ENCODE measurements at regions not wholly inside any gene's neighbourhood (a gene's known extent, or its start where the extent isn't known, plus 50 kb on each side); places are given as distances from the start of the nearest gene placed in this dataset.

- TF ChIP-seq CHD1 (IDR thresholded peaks at IDR 0.05; ENCODE audit: low read depth, low read length) (no peak), ATF3 (IDR thresholded peaks at IDR 0.05; ENCODE audit: insufficient read depth, low read depth, low read length) (no peak), CBX5 (IDR thresholded peaks at IDR 0.05; ENCODE audit: low read depth, low read length) (no peak), POU5F1 (IDR thresholded peaks at IDR 0.05; ENCODE audit: low read depth, low read length) (no peak), BRCA1 (IDR thresholded peaks at IDR 0.05; ENCODE audit: low read depth, low read length) (no peak)
These were observed 144.0 kb upstream of the PHACTR3 start (continued) for GRCh38 chr20:59460352-59460751.
